ENCODE measurements at regions not wholly inside any gene's neighbourhood (a gene's known extent, or its start where the extent isn't known, plus 50 kb on each side); places are given as distances from the start of the nearest gene placed in this dataset.
A peak's percentile ranks its signal among the peaks of the same experiment; 100 is the strongest.

GRCh38 chr1:90580176-90580575 is 136.9 kb downstream of the BARHL2 start:
- no peak overlapping the region for H3K9ac ChIP-seq (ENCODE audit: low read length)
- H3K27me3 ChIP-seq (ENCODE audit: low read length), result no peaks in the 10 kb centered on the region
- no peaks in the 10 kb centered on the region for H3K79me2 ChIP-seq (ENCODE audit: insufficient read depth, low read length)
- H3F3A ChIP-seq (ENCODE audit: insufficient read depth), result no peaks in the 10 kb centered on the region
- H2AFZ ChIP-seq (ENCODE audit: low read depth, low read length, severe bottlenecking), result no peak overlapping the region
- H3K36me3 ChIP-seq (ENCODE audit: low read length), result no peaks in the 10 kb centered on the region
- H4K20me1 ChIP-seq (ENCODE audit: low read depth, low read length), result no peaks in the 10 kb centered on the region
- no peak overlapping the region for H3K4me3 ChIP-seq (ENCODE audit: insufficient read depth, low read length, poor library complexity, severe bottlenecking)
- no peaks in the 10 kb centered on the region for H3K9me2 ChIP-seq (replicated peaks; ENCODE audit: insufficient read depth, low read length)
- no peaks in the 10 kb centered on the region for H3K9me3 ChIP-seq (ENCODE audit: insufficient read depth, low read length)
- no peak for TF ChIP-seq EZH2phosphoT487 (conservative IDR thresholded peaks at IDR 0.05; ENCODE audit: low read length)
- no peak for TF ChIP-seq CTCF (IDR thresholded peaks at IDR 0.05; ENCODE audit: insufficient read depth, low read length, poor library complexity, severe bottlenecking)
- no peak overlapping the region for H3K4me2 ChIP-seq (ENCODE audit: low read depth, low read length, poor library complexity, severe bottlenecking)
- H3K27ac ChIP-seq (ENCODE audit: low read depth, low read length), result no peak overlapping the region

- no peak overlapping the region for H3K4me2 ChIP-seq (ENCODE audit: low read depth, low read length, poor library complexity, severe bottlenecking)
- no peaks in the 10 kb centered on the region for H3K79me2 ChIP-seq (ENCODE audit: insufficient read depth, low read length)
- no peaks in the 10 kb centered on the region for H3K36me3 ChIP-seq (ENCODE audit: low read length)
- H2AFZ ChIP-seq (ENCODE audit: low read depth, low read length, severe bottlenecking), result no peak overlapping the region
- no peak for TF ChIP-seq EZH2phosphoT487 (conservative IDR thresholded peaks at IDR 0.05; ENCODE audit: low read length)
- peak; percentile 55 for TF ChIP-seq CTCF (IDR thresholded peaks at IDR 0.05; ENCODE audit: insufficient read depth, low read length, poor library complexity, severe bottlenecking)
- no peak overlapping the region for H3K4me3 ChIP-seq (ENCODE audit: insufficient read depth, low read length, poor library complexity, severe bottlenecking)
- no peak overlapping the region for H3K9ac ChIP-seq (ENCODE audit: low read length)
- no peak overlapping the region for H3K27ac ChIP-seq (ENCODE audit: low read depth, low read length)
- H3K9me3 ChIP-seq (ENCODE audit: insufficient read depth, low read length), result no peaks in the 10 kb centered on the region
- no peaks in the 10 kb centered on the region for H3K27me3 ChIP-seq (ENCODE audit: low read length)
- no peaks in the 10 kb centered on the region for H4K20me1 ChIP-seq (ENCODE audit: low read depth, low read length)
- no peaks in the 10 kb centered on the region for H3K9me2 ChIP-seq (replicated peaks; ENCODE audit: insufficient read depth, low read length)
- H3F3A ChIP-seq (ENCODE audit: insufficient read depth), result no peaks in the 10 kb centered on the region
These were observed 137.8 kb downstream of the BARHL2 start for GRCh38 chr1:90579212-90579802.

- Histone ChIP-seq H4K20me1 (ENCODE audit: low read depth, low read length) (no peaks in the 10 kb centered on the region), H3K9ac (ENCODE audit: low read length) (no peak overlapping the region), H3K36me3 (ENCODE audit: low read length) (no peaks in the 10 kb centered on the region), H3K4me3 (ENCODE audit: insufficient read depth, low read length, poor library complexity, severe bottlenecking) (no peak overlapping the region), H3K79me2 (ENCODE audit: insufficient read depth, low read length) (no peaks in the 10 kb centered on the region), H3K9me3 (ENCODE audit: insufficient read depth, low read length) (no peaks in the 10 kb centered on the region), H3F3A (ENCODE audit: insufficient read depth) (no peaks in the 10 kb centered on the region), H3K27ac (ENCODE audit: low read depth, low read length) (no peak overlapping the region), H3K27me3 (ENCODE audit: low read length) (no peaks in the 10 kb centered on the region), H3K4me2 (ENCODE audit: low read depth, low read length, poor library complexity, severe bottlenecking) (no peak overlapping the region), H2AFZ (ENCODE audit: low read depth, low read length, severe bottlenecking) (no peak overlapping the region), H3K9me2 (replicated peaks; ENCODE audit: insufficient read depth, low read length) (no peaks in the 10 kb centered on the region)
- TF ChIP-seq EZH2phosphoT487 (conservative IDR thresholded peaks at IDR 0.05; ENCODE audit: low read length), result no peak
- TF ChIP-seq CTCF (IDR thresholded peaks at IDR 0.05; ENCODE audit: insufficient read depth, low read length, poor library complexity, severe bottlenecking), result no peak
These were observed 142.3 kb downstream of the BARHL2 start for GRCh38 chr1:90574692-90575370.

Data from SU-DHL-6 (cell line).